Suppressor macrophage (primary cell): ENCODE measurements at regions not wholly inside any gene's neighbourhood (a gene's known extent, or its start where the extent isn't known, plus 50 kb on each side); places are given as distances from the start of the nearest gene placed in this dataset.
"Not testable (repeated sequence)": the region's sequence is repeated elsewhere in the genome, so short reads cannot be mapped to it uniquely, and the experiment has no call there.

ENCODE experiments used
- DNase-seq, 4 experiments: peaks; one replicate each; pipeline ENCODE4 v3.0.0-alpha.2; 2020 to 2022

DNA sequence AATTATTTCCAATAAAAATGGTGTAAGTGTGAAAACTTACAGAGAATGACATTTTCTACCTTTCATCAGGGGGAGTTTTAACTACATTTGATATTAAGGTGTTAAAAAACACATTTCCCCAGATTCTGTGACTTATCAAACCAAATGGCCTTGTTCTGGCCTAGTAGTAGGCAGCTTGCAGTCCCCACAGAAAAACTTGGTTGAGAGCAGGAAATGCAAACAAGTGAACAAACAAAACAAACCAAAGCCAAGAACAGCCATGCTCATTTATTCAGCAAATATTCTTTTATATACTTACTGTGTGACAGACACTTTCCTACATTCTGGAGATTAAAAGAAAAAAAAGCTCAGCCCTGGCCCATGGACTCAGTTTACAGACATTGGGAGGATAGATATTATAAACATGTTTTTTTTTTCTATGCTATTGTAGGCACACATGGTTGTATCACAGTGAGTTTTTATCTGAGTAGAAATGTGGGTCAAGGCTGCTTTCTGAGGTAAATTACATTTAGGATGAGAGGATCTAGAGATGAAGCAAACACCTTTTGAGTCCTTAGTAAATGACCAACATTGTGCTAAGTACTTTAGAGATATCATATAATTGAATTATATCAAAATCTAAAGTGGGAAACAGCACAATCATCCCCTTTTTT, 449.2 kb upstream of the AADAT start:
- no peak for DNase-seq

DNA sequence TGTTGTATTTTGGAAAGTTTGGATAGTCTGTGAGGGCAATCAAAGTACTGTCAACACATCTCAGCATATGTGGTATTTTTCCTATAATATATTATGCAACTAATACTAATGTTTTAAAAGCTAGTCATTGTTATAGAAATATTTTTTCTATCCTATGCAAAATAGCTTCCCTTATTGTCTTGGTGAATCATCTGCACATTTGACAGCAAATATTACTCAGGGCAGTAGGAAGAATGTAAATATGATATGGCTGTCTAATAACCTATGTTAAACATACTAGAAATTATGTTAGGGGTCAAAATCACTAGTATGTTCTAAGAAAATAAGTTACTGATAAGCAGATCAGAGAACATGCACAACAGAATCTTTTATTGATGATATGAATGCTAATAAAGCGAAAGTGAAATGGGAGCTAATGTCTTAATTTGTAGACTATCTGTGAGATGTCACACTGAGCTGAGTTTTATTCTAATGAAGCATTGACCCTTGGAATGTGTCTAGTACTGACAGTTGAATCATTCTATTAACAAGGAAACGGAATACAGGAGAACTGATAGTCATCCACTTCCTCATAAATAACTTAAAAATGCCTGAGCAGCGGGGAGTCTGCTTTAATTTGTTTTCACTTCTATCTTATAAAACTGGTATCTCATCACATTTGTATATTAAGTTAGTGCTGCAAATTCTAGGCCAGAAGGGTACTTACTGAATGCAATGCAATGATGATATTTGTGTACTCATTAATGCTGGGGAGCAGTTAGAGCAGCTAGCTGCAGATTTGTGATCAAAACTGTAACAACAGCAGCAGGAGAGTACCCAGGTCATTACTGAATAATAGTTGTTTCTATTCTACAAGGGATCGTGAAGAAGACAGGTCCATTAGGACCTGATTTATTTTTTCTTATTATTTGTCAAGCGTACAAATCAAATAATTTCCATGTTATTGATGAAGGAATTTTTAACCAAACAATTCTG, 440.3 kb upstream of the AADAT start:
- no peak for DNase-seq

DNA sequence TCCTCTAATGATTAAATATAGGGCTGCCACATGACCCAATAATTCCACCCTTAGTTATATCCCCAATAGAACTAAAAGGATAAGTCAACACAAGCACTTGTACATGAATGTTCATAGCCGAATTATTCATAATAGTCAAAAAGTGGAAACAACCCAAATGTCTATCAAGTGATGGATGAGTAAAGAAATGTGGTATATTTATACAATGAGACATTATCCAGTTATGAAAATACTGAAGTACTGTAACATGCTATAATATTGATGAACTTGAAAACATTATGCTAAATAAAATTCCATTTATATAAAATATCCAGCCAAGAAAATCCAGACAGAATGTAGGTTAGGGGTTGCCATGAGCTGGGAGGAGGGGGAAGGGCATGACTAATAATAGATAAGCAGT, 436.7 kb upstream of the AADAT start:
- no peak for DNase-seq

DNA sequence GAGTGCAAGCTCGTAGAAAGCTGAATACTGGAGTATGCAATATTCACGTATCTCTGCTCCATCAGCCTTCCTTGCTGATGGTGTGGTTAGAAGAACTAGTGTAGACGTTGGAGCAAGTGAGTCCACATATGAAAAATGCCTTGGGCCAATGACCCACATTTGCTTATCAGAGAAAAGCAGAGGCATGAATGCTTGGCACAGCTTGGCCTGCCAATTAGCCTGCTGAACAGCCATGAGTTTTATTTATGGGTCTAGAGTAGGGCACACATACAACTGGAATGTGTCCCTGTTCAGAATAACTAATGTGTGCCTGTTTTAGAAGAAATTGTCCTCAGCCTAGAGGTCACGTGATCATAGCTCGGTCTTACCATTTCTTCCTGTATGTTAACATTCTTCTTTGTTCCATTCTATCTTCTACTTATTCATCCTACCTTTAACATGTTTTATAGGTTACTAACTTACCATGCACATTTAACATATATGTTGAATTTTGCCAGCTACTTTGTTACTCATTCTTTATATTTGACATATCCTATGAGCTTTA, 432.7 kb upstream of the AADAT start:
- DNase-seq, result no peak

DNA sequence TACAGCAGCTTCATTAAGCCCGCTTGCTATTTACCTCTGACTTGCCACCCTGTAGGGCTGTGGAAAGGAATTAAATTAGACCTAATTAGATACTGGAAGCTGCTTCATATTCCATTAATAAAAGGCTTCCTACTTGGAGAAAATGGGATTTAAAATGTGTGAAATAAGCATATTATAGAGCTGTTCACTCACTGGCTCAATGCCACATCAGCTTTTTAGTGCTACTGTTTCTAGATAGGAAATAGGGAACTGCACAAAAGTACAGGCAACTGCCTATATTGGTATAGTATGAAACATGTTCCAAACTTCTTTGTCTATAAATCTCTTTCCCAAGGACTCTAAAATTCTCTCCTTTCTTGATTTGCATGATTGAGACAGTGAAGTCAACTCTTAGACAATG, 407.9 kb upstream of the AADAT start:
- DNase-seq, result peak in 1 of 4 experiments; percentile 2

DNA sequence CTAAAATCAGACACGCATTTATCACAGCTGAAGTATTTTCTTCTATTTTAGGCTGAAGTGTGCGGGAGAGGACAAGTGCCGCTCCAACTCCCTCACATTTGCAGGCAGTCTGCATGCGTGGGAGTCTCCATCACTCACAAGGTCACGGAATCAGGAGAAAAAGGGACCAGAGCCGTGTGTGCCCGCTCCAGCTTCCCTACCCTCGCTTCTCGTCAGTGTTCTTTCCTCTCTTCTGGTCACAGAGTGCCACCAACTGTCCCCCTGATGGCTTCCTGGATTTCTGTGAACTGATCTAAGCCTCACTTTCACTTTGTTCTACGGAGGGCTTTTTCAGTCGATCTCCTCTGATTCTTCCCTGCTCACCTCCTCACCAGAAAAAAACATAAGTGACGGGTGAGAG, 407.4 kb upstream of the AADAT start:
- DNase-seq, result peak in 2 of 4 experiments; percentile 3

DNA sequence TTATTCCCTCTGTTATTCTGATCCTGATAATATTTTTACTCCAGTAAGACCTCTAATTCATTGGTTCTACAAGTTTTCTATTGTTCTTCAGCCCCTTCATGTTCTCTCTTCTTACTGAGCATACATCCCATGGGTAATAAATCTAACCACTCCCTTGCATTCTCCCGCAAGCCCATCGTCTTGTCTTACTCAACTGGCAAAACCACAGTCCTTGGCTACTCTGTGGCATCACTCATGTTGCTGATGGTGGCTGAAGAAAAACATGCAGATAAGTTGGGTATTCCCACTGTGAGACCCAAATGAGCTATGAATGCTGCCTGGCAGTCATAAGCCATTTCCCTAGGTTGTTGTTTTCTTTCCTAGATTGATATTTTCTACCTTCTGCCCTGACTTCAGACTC, 402.2 kb upstream of the AADAT start:
- DNase-seq, result no peak

DNA sequence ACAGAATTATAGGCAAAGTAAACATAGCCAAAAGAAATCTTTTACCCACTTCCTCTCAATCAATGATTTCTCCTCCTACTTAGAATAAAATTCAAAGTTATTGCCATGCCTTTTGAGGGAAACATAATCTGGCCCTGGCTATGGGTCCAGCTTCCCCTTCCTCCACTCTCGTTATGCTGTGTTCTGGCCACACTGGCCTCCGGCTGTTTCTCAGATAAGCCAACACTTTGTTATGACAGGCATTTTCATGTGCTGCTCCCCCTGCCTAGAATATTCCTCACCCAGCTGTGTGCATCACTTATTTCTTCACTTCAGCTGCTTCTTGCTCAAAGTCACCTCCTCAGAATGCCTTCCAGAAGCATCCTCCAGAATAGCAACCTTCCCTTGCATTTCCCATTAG, 386.6 kb upstream of the AADAT start:
- DNase-seq, result no peak

DNA sequence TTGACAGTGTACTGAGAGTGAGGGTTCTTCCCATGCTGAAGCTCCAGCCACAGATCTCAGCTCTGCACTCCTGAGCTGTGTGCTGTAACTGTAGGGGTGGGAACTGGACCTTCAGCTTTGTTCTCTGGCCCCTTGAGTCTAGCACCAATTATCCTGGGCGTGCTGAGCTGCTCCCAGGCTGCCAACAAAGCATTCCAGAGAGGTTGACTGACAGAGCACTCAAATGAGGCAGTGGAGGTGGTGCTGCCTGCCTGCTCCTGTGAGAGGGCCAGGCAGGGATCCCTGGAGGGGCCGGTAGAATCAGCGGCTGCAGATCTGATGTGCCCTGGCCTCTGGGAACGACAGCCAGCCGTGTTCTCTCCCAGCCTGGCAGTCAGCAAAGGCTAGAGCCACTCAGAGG, 375.7 kb upstream of the AADAT start:
- no peak for DNase-seq

DNA sequence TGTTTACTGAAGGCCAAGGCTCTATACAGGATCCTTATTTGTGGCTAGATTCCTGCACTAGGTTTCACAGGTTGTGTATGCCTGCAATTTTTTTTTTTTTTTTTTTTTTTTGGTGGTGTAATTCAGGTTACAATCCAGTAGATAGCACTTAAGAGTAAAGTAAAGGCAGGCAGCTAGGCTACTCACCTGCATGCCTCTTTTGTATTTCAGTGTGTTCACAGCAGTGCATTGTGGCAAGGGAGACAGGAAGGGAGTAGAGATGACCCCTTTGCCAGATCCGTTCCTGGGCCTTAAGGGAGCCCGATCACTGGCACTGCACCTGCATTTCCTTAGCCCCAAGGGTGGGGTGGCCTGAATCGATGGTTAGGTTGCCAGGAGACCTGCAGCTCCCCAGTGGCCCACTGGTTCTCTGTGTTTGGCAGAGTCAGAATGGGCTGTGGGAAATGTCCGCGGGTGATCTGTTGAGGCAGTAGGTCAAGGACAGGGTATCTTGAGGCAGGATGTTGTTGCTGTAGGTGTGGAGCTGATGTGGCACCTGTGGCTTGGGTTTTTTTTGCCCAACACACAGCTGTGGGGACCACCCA, 374.9 kb upstream of the AADAT start:
- DNase-seq, result no peak

DNA sequence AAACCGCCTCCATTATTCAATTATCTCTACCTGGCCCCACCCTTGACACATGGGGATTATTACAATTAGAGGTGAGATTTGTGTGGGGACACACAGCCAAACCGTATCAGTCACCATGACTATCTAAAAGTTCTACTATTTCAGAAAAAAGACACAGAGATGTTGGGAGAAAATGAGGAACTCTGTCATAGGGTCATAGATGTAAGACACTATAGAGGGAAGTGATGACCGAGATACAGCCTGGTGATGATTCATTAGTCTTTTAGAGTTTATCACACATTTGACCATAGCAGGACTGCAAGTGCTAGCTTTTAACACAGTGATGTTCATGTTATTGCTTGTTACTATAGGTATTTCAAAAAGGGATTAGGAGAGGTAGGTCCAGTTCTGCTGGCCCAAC, 357.0 kb upstream of the AADAT start:
- peak in 2 of 4 experiments; percentile 11 to 22 for DNase-seq

DNA sequence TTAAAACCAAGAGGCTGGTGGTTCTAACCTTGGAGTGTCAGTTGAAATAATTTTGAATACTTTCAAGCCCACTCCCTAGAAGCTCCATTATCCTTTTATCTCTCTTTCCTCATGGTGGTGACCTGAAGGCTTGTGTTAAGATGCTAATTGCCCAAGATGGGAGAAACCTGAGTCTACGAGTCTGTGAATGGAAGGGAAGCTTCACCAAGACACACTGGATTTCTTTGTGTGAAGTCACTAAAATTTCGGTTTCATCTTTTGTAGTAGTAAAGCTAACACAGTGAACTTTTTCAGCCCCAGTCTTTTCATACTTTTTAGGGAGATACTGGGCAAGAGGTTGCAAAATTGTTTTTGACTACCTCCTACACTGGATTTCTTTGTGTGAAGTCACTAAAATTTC, 351.4 kb upstream of the AADAT start:
- not testable (repeated sequence) for DNase-seq

DNA sequence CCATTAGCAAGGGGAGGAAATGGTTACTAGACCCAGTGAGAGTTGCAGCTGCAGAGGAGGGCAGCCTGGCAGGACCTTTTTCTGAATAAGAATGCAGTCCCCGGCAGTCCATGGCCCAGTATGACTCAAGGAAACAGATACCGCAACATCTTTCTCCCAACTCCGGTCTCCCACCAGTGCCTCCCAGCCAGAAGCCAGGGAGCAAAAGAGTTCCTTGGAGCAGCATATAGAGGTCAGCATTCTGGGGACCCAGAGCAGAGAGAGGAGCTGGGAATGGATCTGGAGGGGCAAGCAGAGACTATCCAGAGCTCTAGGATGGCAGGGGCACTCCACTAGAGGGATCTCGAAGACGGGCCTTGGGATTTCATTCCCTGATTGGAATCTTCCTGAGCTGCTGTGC, 339.2 kb upstream of the AADAT start:
- DNase-seq, result no peak

DNA sequence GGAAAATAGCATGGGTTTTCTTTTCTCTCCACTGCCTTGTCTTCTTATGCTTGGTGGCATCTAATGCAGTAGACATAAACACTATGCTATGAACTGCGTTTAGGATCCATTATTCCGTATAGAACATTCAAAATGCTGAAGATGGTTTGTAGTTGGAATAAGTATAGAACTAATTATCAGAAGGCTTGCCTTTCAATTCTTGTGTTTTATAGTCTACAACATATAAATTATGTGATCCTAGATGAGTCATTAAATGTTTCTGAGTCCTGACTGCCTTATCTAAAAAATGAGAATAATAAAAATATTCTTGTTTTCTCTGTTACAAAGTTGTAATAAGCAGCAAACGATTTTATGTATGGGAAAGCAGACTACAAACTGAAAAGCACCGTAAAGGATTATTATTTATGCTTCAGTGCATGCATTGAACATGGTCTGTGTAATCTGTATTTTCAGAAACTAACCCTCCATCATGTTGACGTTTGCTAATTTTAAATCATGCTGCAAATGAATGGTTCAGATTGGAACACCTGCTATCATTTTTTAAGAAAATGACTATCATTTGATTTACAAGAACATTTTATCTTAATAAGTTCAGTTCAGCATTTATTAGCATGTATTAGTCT, 335.9 kb upstream of the AADAT start:
- no peak for DNase-seq

DNA sequence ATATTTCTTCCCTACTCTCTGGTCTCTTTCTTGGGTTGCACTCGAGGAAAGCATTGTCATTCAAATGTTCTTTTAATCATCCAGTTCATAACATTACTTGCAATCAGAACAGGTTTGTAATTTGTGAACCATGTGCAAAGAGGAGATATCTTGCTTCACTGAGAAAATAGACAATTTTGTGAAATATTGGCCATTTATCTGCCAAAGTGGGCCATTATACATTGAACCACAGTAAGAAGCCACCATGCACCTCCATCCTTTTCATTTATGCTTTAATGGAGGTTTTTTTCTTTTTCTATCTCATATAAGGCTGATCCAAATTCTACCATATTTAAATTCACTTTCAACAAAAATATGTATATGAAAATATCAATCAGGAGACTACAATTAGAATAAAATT, 335.3 kb upstream of the AADAT start:
- no peak for DNase-seq

DNA sequence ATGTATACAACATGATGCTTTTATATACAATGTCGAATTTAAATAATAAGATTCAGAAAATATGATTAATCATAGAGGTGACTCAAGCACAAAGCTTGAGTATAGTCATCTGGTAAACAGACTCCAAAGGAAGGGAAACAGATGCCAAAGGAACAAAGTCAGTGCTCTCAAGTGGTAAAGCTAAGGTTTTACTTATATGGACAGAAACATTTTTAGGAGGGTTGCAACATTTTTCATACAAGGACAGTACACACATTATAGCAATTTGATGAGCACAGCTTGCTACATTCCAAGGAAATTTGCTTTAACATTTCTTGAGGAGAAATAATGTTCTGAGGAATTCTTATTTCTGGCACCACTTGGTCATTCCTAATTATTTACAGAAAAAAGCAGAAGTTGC, 333.4 kb upstream of the AADAT start:
- DNase-seq, result no peak

DNA sequence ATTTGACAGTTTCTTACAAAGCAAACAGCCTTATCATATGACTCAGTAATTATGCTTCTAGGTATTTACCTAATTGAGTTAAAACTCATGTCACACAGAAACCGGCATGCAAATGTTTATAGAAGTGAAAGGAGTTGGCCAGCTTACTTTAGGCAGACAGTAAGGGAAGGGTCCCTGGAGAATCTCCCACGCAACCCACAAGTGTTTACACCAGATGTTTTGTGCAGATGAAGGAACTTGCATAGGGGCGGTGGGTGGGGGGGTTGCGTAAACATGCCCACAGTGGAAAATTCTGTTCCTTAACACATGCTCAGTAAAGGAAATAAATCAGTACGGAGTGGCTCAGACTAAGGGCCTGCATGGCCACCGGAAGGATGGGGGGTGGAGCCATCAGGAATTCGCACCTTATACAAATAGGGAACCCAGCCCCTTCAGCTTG, 330.5 kb upstream of the AADAT start:
- DNase-seq, result no peak

DNA sequence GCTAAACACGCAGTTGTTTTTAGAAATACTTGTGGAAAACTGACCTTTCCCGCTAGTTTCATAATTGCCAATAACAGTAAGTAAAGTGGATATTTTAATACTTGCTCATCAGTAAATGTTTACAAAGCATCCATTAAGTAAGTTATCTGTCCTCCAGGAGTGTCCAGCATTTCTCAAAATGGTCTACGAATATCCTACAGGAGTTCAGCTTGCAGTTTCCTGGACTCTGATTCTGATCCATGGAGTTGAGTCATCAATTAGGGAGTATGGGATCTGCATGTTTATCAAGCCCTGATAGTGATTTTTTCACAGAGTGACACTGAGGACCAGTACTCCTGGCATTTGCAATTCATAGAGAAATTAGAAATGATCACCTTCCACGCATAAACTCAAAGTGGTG, 325.2 kb upstream of the AADAT start:
- no peak for DNase-seq

DNA sequence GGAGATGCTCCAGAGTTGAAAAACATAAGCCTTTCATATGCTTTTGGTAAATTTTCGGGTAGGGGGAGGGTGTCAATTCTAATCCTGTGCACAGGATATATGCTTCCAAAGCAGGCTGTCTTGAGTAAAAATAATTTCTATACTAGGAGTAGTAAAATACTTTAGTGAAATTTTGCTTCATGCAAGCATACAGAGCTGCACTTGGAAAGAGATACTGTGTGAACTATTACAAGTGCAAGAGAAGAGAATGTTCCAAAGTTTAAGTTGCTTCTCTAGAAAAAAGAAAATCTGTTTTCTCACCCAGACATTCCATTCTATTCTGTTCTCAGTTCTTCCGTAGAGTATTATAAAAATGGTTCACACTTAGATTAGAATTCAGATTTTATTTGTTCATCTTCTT, 324.6 kb upstream of the AADAT start:
- no peak for DNase-seq

DNA sequence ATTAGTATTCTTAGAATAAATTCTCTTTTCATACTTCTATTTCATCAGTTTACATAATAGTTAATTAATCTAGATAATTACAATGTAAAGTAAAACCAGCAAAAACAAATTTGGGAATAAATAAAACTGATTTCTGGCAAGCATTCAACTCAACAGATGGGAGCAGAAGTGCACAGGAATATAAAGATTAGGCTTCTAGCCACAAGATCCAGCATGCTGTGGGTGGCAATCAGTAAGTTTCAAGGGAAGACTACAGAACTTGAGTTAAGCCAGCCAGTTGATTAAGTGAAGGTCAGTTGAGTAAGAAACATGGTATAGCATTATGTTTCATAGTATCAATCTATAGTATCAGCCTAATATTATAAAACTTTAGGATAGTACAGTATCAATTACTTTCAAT, 324.2 kb upstream of the AADAT start:
- no peak for DNase-seq

DNA sequence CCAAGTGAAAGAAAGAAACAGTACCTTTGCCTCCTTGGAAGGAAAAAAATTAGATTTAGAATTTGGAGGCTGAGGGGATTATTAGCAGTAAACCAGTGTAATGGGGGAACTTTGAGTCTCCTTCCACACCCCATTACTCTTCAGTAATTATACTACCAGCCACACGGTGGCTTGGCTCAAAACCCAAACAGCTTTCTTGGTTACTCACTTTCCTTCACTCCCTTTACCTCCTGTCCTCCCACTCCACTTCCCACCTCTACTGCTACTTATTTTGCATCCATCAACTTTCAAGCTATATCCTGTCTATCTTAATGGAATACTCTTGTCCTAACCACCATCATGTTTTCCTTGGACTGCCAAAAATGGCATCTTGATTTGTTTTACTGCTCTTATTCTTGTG, 310.6 kb upstream of the AADAT start:
- DNase-seq, result no peak

DNA sequence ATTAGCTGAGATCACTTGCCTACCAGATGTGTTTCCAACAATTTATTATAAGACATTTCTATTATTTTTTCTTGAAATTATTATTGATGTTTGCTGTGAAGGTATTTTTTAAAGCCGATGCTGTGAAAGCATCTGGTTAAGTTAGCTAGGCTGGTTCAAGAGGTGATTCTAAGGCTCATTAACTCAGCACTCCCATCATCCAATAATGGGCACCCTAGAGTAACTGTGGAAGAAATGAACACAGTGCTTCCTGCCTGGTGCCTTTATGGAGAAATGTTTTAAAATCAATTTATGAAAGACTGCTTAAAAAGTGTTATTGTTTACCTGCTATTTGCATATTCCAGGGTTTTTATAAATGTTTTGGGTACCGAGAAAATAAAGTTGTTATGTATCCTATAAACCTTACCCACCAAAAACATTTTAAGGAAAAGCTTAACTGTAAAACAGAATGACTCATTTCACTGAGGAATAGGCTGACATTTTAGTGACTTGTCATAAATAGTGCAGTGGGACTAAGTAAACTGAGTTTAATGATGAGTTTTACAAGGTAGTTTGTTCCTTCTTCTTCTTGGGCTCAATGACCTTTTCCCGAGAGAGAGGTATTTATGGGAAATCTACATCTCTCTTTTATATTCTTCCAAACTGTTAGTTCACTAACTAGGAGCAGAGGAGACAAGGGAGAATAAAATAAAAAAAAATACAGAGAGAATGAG, 310.0 kb upstream of the AADAT start:
- DNase-seq, result no peak
